B cell (primary cell): ENCODE measurements at regions not wholly inside any gene's neighbourhood (a gene's known extent, or its start where the extent isn't known, plus 50 kb on each side); places are given as distances from the start of the nearest gene placed in this dataset.

Experiments used
- CTCF ChIP-seq: fragments of 200-600 bp; IDR thresholded peaks from one replicate; pipeline ENCODE4 v1.8.0; 2022; ENCODE audit warnings: antibody characterized with exemption, mild to moderate bottlenecking
- EZH2 ChIP-seq: IDR thresholded peaks from 2 replicates; pipeline ENCODE4 v1.6.1; 2012; ENCODE audit warnings: borderline replicate concordance, low read depth, mild to moderate bottlenecking, moderate library complexity, low read length; ENCODE audit not compliant: insufficient read depth, poor library complexity, severe bottlenecking

GRCh38 chr5:39854771-39855410, 430.1 kb upstream of the DAB2 start:
- TF ChIP-seq CTCF (no peak), EZH2 (no peak)
